ENCODE measurements at regions not wholly inside any gene's neighbourhood (a gene's known extent, or its start where the extent isn't known, plus 50 kb on each side); places are given as distances from the start of the nearest gene placed in this dataset.

DNA sequence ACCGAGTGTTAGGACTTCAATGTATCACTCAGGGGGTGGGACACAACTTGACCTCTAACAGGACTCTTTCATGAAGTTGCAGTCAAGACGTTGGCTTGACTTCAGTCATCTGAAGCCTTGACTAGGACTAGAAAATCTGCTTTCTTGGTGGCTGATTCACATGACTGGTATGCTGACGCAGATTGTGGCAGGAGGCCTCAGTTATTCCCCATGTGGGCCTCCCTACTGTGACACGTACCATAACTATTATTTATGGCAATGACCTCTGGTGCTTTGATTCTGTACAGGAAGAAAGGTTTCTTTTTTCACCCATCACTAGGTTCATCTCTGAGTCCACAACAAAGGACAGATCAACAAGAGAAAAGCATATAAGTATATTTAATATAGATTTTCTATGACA, 270.4 kb downstream of the NEDD1 start:
- no peak for ATAC-seq (replicated peaks in 1 of 4)

DNA sequence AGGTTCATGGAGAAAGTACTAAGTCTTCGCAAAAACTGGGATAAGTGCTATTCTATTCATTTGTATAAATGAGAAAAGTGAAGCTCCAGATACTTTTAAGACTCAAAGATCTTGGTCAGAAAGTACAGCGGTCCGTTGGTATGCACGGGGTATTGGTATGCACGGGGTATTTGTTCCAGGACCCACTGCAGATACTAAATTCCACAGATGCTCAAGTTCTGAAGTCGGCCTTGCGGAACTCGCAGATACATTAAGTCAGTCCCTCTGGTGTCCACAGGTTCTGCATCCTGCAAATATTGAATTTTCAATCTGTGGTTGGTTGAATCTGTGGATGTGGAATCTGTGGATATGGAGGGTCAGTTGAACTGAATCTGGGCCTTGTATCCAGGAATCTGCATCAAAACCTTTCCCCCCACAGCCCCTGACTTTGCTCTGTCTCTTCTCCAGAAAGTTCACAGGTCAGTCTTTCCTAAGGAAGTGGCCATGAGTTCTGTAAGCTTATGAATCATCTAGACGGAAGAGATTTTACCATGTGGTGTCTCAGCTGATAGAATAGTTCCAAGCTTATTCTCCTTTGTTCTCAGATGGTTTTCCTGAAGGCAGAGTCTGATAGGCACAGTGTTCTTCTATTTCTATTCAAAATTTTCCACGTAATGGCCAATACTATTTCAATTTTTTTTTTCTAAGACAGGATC, 274.7 kb downstream of the NEDD1 start:
- WGBS (ENCODE audit: insufficient coverage), result 83% methylated on average over 6 of the region's 10 CpGs
- H3K4me1 Mint-ChIP-seq, result no peaks in the 10 kb centered on the region
- DNase-seq (no peak), ATAC-seq (replicated peaks in 1 of 4) (no peak)
- Histone ChIP-seq H3K4me3 (ENCODE audit: control insufficient read depth in 1 of 2, extremely low read depth in 1 of 2, low read length in 1 of 2) (no peak overlapping the region), H3K27me3 (replicated peaks in 1 of 2; ENCODE audit: control insufficient read depth in 2 of 2, extremely low read depth in 1 of 2, insufficient read depth in 2 of 2, low read length in 1 of 2) (no peaks in the 10 kb centered on the region), H3K27ac (ENCODE audit: low read length) (no peak overlapping the region), H3K36me3 (ENCODE audit: control insufficient read depth in 2 of 2, extremely low read depth in 1 of 2, insufficient read depth in 1 of 2, low read length in 1 of 2) (no peaks in the 10 kb centered on the region), H3K4me1 (ENCODE audit: control insufficient read depth in 1 of 2, extremely low read depth in 1 of 2, insufficient read depth in 2 of 2, low read length in 2 of 2) (no peaks in the 10 kb centered on the region), H3K9me3 (no peaks in the 10 kb centered on the region)
- H3K36me3 Mint-ChIP-seq, result no peaks in the 10 kb centered on the region
- no peak overlapping the region for H3K4me3 Mint-ChIP-seq
- peaks cover 8 to 15% of the 10 kb centered on the region in 2 donors for H3K27me3 Mint-ChIP-seq
- no peak overlapping the region for H3K27ac Mint-ChIP-seq
- ChIA-PET POLR2A (interaction anchor here in 1 of 2 donors (0.6 kb wide), 1 partner anchor 16 kb away, joined by 3 read pairs; no protein-coding TSS in a partner anchor), CTCF (no interaction called here)
- H3K9me3 Mint-ChIP-seq, result peaks cover 0 to 5% (median 3%) of the 10 kb centered on the region in 3 donors

More for the DNA sequence above, 270.4 kb downstream of the NEDD1 start:
- Mint-ChIP-seq H3K27me3 (peaks cover 0 to 4% of the 10 kb centered on the region in 2 donors), H3K4me3 (no peak overlapping the region), H3K4me1 (no peaks in the 10 kb centered on the region), H3K9me3 (peaks cover 0 to 5% (median 3%) of the 10 kb centered on the region in 3 donors), H3K36me3 (no peaks in the 10 kb centered on the region), H3K27ac (no peak overlapping the region)
- no peaks in the 10 kb centered on the region for H3K27me3 ChIP-seq (replicated peaks in 1 of 2; ENCODE audit: control insufficient read depth in 2 of 2, extremely low read depth in 1 of 2, insufficient read depth in 2 of 2, low read length in 1 of 2)
- WGBS (ENCODE audit: insufficient coverage), result 86% methylated on average over 3 of the region's 4 CpGs
- no peaks in the 10 kb centered on the region for H3K9me3 ChIP-seq
- CTCF ChIA-PET, result no interaction called here
- POLR2A ChIA-PET, result no interaction called here
- H3K4me3 ChIP-seq (ENCODE audit: control insufficient read depth in 1 of 2, extremely low read depth in 1 of 2, low read length in 1 of 2), result no peak overlapping the region
- no peak for DNase-seq
- no peak overlapping the region for H3K27ac ChIP-seq (ENCODE audit: low read length)
- H3K4me1 ChIP-seq (ENCODE audit: control insufficient read depth in 1 of 2, extremely low read depth in 1 of 2, insufficient read depth in 2 of 2, low read length in 2 of 2), result no peaks in the 10 kb centered on the region
- no peaks in the 10 kb centered on the region for H3K36me3 ChIP-seq (ENCODE audit: control insufficient read depth in 2 of 2, extremely low read depth in 1 of 2, insufficient read depth in 1 of 2, low read length in 1 of 2)

DNA sequence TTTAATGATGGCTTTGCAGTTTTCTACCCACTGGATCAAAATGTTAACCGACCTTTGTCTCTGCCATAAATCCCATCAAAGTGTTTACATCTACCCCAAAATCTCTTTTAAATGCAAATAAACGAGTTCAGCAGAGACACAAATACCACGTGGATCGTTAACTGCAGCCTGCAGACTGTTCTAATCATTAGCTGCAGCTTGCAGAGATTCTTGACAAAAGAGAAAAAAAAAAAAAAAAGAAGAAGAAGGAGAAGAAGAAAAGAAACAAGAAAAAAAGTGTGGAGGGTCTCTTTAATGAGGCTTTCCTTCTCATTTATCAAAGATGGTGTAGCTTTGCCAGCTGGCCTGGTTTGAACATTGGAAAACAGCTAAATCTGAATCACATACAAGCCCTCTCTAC, 275.7 kb downstream of the NEDD1 start:
- no peaks in the 10 kb centered on the region for H3K36me3 ChIP-seq (ENCODE audit: control insufficient read depth in 2 of 2, extremely low read depth in 1 of 2, insufficient read depth in 1 of 2, low read length in 1 of 2)
- no peaks in the 10 kb centered on the region for H3K27me3 ChIP-seq (replicated peaks in 1 of 2; ENCODE audit: control insufficient read depth in 2 of 2, extremely low read depth in 1 of 2, insufficient read depth in 2 of 2, low read length in 1 of 2)
- H3K27ac Mint-ChIP-seq, result no peak overlapping the region
- peaks cover 0 to 5% (median 3%) of the 10 kb centered on the region in 3 donors for H3K9me3 Mint-ChIP-seq
- no peaks in the 10 kb centered on the region for H3K4me1 Mint-ChIP-seq
- ATAC-seq (replicated peaks in 1 of 4) (no peak), DNase-seq (no peak)
- no peaks in the 10 kb centered on the region for H3K4me1 ChIP-seq (ENCODE audit: control insufficient read depth in 1 of 2, extremely low read depth in 1 of 2, insufficient read depth in 2 of 2, low read length in 2 of 2)
- ChIA-PET CTCF (no interaction called here), POLR2A (no interaction called here)
- WGBS (ENCODE audit: insufficient coverage), result 25% methylated on average over 4 of the region's 4 CpGs
- H3K27me3 Mint-ChIP-seq, result peaks cover 8 to 15% of the 10 kb centered on the region in 2 donors
- H3K4me3 Mint-ChIP-seq, result no peak overlapping the region
- no peaks in the 10 kb centered on the region for H3K9me3 ChIP-seq
- no peak overlapping the region for H3K27ac ChIP-seq (ENCODE audit: low read length)
- no peak overlapping the region for H3K4me3 ChIP-seq (ENCODE audit: control insufficient read depth in 1 of 2, extremely low read depth in 1 of 2, low read length in 1 of 2)
- no peaks in the 10 kb centered on the region for H3K36me3 Mint-ChIP-seq

DNA sequence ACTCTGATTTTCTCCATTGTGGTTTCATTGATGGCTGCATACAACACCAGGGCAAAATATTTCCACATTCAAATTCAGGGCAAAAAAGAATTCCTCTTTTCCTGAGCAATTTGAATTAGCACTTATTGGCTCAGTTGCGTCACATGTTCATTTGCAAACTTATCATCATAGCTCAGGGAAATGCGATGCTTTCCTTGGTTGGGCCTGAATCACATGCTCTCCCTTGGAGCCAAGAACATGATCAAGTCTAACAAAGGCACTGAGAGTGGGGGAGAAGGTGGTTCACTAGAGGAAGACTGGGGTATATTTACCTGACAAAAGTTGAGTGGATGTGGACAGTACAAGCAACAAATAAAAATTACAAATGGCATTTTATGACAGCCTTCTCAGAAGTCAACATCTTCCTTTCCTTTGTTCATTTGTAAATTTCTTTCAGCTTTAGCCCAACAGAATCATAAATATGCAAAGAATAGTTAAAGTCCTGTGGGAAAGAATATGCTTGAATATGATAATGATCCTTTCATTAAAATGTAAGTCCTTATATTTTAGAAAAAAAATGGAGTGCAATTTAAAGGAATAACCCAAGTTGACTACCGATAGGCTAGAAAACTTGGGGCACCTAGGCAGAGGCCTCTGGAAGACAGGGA, 277.2 kb downstream of the NEDD1 start:
- Histone ChIP-seq H3K36me3 (ENCODE audit: control insufficient read depth in 2 of 2, extremely low read depth in 1 of 2, insufficient read depth in 1 of 2, low read length in 1 of 2) (no peaks in the 10 kb centered on the region), H3K4me1 (ENCODE audit: control insufficient read depth in 1 of 2, extremely low read depth in 1 of 2, insufficient read depth in 2 of 2, low read length in 2 of 2) (no peaks in the 10 kb centered on the region), H3K4me3 (ENCODE audit: control insufficient read depth in 1 of 2, extremely low read depth in 1 of 2, low read length in 1 of 2) (no peak overlapping the region), H3K27ac (ENCODE audit: low read length) (no peak overlapping the region), H3K27me3 (replicated peaks in 1 of 2; ENCODE audit: control insufficient read depth in 2 of 2, extremely low read depth in 1 of 2, insufficient read depth in 2 of 2, low read length in 1 of 2) (no peaks in the 10 kb centered on the region), H3K9me3 (no peaks in the 10 kb centered on the region)
- no peak for DNase-seq
- Mint-ChIP-seq H3K9me3 (peaks cover 0 to 4% (median 0%) of the 10 kb centered on the region in 3 donors), H3K4me1 (no peaks in the 10 kb centered on the region), H3K27me3 (peaks cover 8 to 15% of the 10 kb centered on the region in 2 donors), H3K4me3 (no peak overlapping the region), H3K36me3 (no peaks in the 10 kb centered on the region), H3K27ac (no peak overlapping the region)
- ATAC-seq (replicated peaks in 1 of 4), result no peak
- ChIA-PET POLR2A (no interaction called here), CTCF (no interaction called here)
- WGBS (ENCODE audit: insufficient coverage), result no CpG with 5 or more reads among the region's 3 CpGs

DNA sequence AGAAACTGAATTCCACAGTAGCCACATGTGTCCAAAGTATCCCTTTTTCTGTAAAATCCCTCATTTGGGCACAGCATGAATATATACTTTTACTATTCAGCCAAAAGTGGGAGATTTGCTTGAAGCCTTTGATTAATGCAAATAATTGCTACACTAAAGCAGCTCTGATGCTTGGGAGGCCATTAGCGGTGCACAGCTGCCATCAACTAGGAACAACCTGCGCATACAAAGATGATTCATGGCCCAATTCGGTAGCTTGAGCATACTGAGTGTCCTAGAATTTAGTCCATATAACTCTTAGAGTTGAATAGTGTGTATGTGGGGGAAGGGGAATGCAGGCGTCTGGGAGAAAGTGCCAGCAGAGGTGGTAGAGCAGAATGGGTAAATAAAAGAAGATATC, 277.0 kb upstream of the RMST start:
- CTCF ChIA-PET, result no interaction called here
- no peak overlapping the region for H3K27ac Mint-ChIP-seq
- no peak for DNase-seq
- no peaks in the 10 kb centered on the region for H3K36me3 ChIP-seq (ENCODE audit: control insufficient read depth in 2 of 2, extremely low read depth in 1 of 2, insufficient read depth in 1 of 2, low read length in 1 of 2)
- no peak overlapping the region for H3K4me3 Mint-ChIP-seq
- H3K4me1 Mint-ChIP-seq, result no peaks in the 10 kb centered on the region
- H3K9me3 Mint-ChIP-seq, result peaks cover 0 to 8% (median 2%) of the 10 kb centered on the region in 3 donors
- no peak overlapping the region for H3K27ac ChIP-seq (ENCODE audit: low read length)
- ATAC-seq (replicated peaks in 1 of 4), result no peak
- H3K4me3 ChIP-seq (ENCODE audit: control insufficient read depth in 1 of 2, extremely low read depth in 1 of 2, low read length in 1 of 2), result no peak overlapping the region
- H3K27me3 Mint-ChIP-seq, result peaks cover 5 to 15% of the 10 kb centered on the region in 2 donors
- no peaks in the 10 kb centered on the region for H3K4me1 ChIP-seq (ENCODE audit: control insufficient read depth in 1 of 2, extremely low read depth in 1 of 2, insufficient read depth in 2 of 2, low read length in 2 of 2)
- POLR2A ChIA-PET, result no interaction called here
- H3K36me3 Mint-ChIP-seq, result no peaks in the 10 kb centered on the region
- H3K9me3 ChIP-seq, result no peaks in the 10 kb centered on the region
- 93% methylated on average over 2 of the region's 4 CpGs for WGBS (ENCODE audit: insufficient coverage)
- no peaks in the 10 kb centered on the region for H3K27me3 ChIP-seq (replicated peaks in 1 of 2; ENCODE audit: control insufficient read depth in 2 of 2, extremely low read depth in 1 of 2, insufficient read depth in 2 of 2, low read length in 1 of 2)

DNA sequence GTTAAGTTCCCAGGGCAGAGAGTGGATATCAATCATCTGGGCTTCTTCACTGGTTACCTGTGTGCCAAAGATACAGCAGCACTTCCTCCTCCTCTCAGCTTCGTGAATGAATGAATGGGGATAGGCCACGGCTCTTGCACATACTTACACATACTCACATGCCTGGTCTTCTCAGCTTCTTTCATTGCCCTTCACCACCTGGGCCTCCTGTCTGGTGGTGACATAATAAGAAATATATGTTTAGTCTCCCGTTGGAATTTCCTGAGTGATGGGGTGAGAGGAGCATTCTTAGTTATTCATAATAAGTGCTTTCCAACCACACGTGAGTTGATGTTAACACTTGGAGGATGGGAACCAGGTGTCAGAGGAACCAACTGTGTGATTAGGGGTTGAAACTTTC, 268.1 kb upstream of the RMST start:
- ChIA-PET POLR2A (no interaction called here), CTCF (no interaction called here)
- Histone ChIP-seq H3K4me1 (ENCODE audit: control insufficient read depth in 1 of 2, extremely low read depth in 1 of 2, insufficient read depth in 2 of 2, low read length in 2 of 2) (no peaks in the 10 kb centered on the region), H3K27me3 (replicated peaks in 1 of 2; ENCODE audit: control insufficient read depth in 2 of 2, extremely low read depth in 1 of 2, insufficient read depth in 2 of 2, low read length in 1 of 2) (no peaks in the 10 kb centered on the region), H3K27ac (ENCODE audit: low read length) (no peak overlapping the region), H3K9me3 (no peaks in the 10 kb centered on the region), H3K4me3 (ENCODE audit: control insufficient read depth in 1 of 2, extremely low read depth in 1 of 2, low read length in 1 of 2) (no peak overlapping the region), H3K36me3 (ENCODE audit: control insufficient read depth in 2 of 2, extremely low read depth in 1 of 2, insufficient read depth in 1 of 2, low read length in 1 of 2) (no peaks in the 10 kb centered on the region)
- DNase-seq (no peak), ATAC-seq (replicated peaks in 1 of 4) (no peak)
- no peaks in the 10 kb centered on the region for H3K36me3 Mint-ChIP-seq
- no CpG with 5 or more reads among the region's 4 CpGs for WGBS (ENCODE audit: insufficient coverage)
- H3K4me3 Mint-ChIP-seq, result no peak overlapping the region
- peaks cover 0 to 3% of the 10 kb centered on the region in 2 donors for H3K27me3 Mint-ChIP-seq
- peaks cover 5 to 13% (median 8%) of the 10 kb centered on the region in 3 donors for H3K9me3 Mint-ChIP-seq
- no peak overlapping the region for H3K27ac Mint-ChIP-seq
- H3K4me1 Mint-ChIP-seq, result no peaks in the 10 kb centered on the region

Measured in T-cell (primary cell).